Skeletal muscle tissue (tissue), 3 donors: ENCODE measurements at regions not wholly inside any gene's neighbourhood (a gene's known extent, or its start where the extent isn't known, plus 50 kb on each side); places are given as distances from the start of the nearest gene placed in this dataset.
"Not testable (repeated sequence)": the region's sequence is repeated elsewhere in the genome, so short reads cannot be mapped to it uniquely, and the experiment has no call there.

Source experiments
- H3K27ac ChIP-seq: one replicate; pipeline ENCODE4 v1.7.0; 2013; ENCODE audit warnings: mild to moderate bottlenecking, low read depth, low read length, inconsistent platforms
- H3K27me3 ChIP-seq, 3 donors: one replicate each; pipeline ENCODE4 v1.7.0; 2013; ENCODE audit warnings: low read length in 3 of 3; ENCODE audit not compliant: control insufficient read depth in 3 of 3, insufficient read depth in 3 of 3
- H3K36me3 ChIP-seq, 3 donors: one replicate each; pipeline ENCODE4 v1.7.0; 2013; ENCODE audit warnings: low read length in 3 of 3; ENCODE audit not compliant: control insufficient read depth in 3 of 3, insufficient read depth in 3 of 3
- H3K4me1 ChIP-seq, 3 donors: one replicate each; pipeline ENCODE4 v1.7.0; 2013; ENCODE audit warnings: low read length in 3 of 3, mild to moderate bottlenecking in 3 of 3; ENCODE audit not compliant: control insufficient read depth in 3 of 3, insufficient read depth in 3 of 3
- H3K4me3 ChIP-seq, 3 donors: one replicate each; pipeline ENCODE4 v1.7.0; 2013; ENCODE audit warnings: low read length in 3 of 3
- H3K9ac ChIP-seq, 3 donors: one replicate each; pipeline ENCODE4 v1.7.0; 2013; ENCODE audit warnings: low read length in 3 of 3, mild to moderate bottlenecking in 3 of 3, moderate library complexity in 2 of 3, low read depth in 1 of 3
- H3K9me3 ChIP-seq, 3 donors: one replicate each; pipeline ENCODE4 v1.7.0; 2013; ENCODE audit warnings: low read length in 3 of 3; ENCODE audit not compliant: control insufficient read depth in 3 of 3
- donor health status: Osteomylitis.

DNA sequence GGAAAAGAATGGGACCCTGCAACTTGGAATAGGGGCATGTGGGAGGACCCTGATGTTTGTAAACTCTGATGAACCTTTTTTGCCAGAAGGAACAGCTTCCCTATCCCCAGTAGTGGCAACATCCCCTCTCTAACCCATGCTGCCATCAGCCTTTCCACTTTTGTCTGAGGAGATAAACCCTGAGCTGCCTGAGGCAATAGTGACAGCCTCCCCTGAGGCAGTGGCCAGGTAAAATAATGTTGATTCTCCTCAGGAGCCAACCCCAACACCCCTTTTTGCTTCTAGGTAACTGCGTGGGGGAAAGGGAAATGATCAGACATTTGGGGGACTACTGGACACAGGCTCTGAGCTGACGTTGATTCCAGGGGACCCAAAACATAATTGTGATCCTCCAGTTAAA, 106.8 kb upstream of the NPAS2 start:
- Histone ChIP-seq H3K9me3 (no peaks in the 10 kb centered on the region), H3K27ac (no peak overlapping the region), H3K4me1 (no peaks in the 10 kb centered on the region), H3K27me3 (no peaks in the 10 kb centered on the region), H3K4me3 (no peak overlapping the region), H3K9ac (no peak overlapping the region), H3K36me3 (no peaks in the 10 kb centered on the region)

DNA sequence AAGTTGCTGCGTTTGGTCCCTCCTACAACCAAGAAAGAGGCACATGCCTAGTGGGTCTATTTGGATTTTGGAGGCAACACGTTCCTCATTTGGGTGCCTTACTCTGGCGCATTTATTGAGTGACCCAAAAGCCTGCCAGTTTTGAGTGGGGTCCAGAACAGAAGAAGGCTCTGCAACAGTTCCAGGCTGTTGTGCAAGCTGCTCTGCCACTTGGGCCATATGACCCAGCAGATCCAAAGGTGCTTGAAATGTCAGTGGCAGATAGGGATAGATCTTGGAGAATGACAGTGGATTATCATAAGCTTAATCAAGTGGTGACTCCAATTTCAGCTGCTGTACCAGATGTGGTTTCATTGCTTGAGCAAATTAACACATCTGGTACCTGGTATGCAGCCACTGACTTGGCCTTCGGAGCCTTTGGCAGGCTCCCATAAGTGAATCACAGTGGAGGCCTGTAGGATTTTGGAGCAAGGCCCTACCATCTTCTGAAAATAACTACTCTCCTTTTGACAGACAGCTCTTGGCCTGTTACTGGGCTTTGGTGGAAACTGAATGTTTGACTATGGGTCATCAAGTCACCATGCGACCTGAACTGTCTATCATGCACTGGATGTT, 105.4 kb upstream of the NPAS2 start:
- not testable (repeated sequence) for H3K27me3 ChIP-seq, H3K27ac ChIP-seq, H3K4me1 ChIP-seq, H3K4me3 ChIP-seq, H3K9me3 ChIP-seq, H3K9ac ChIP-seq, H3K36me3 ChIP-seq

DNA sequence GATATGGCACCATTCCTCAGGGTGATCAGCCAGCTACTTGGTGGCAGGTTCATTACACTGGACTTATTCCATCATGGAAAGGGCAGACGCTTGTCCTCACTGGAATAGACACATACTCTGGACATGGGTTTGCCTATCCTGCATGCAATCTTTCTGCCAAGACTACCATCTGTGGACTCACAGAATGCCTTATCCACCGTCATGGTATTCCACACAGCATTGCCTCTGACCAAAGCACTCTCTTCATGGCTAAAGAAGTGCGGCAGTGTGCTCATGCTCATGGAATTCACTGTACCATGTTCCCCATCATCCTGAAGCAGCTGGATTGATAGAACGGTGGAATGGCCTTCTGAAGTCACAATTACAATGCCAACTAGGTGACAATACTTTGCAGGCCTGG, 104.1 kb upstream of the NPAS2 start:
- not testable (repeated sequence) for H3K9ac ChIP-seq, H3K27me3 ChIP-seq, H3K4me3 ChIP-seq, H3K27ac ChIP-seq, H3K36me3 ChIP-seq, H3K4me1 ChIP-seq, H3K9me3 ChIP-seq

DNA sequence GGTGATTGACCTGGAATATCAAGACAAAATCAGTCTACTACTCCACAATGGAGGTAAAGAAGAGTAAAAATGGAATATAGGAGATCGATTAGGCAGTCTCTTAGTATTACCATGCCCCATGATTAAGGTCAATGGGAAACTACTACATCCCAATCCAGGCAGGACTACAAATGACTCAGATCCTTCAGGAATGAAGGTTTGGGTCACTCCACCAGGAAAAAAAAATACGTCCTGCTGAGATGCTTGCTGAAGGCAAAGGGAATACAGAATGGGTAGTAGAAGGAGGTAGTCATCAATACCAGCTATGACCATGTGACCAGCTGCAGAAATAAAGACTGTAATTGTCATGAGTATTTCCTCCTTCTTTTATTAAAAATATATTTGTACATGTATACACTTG, 103.4 kb upstream of the NPAS2 start:
- H3K27ac ChIP-seq, result no peak overlapping the region
- no peaks in the 10 kb centered on the region for H3K36me3 ChIP-seq
- no peaks in the 10 kb centered on the region for H3K27me3 ChIP-seq
- H3K9me3 ChIP-seq, result no peaks in the 10 kb centered on the region
- H3K4me3 ChIP-seq, result no peak overlapping the region
- H3K9ac ChIP-seq, result no peak overlapping the region
- no peaks in the 10 kb centered on the region for H3K4me1 ChIP-seq

DNA sequence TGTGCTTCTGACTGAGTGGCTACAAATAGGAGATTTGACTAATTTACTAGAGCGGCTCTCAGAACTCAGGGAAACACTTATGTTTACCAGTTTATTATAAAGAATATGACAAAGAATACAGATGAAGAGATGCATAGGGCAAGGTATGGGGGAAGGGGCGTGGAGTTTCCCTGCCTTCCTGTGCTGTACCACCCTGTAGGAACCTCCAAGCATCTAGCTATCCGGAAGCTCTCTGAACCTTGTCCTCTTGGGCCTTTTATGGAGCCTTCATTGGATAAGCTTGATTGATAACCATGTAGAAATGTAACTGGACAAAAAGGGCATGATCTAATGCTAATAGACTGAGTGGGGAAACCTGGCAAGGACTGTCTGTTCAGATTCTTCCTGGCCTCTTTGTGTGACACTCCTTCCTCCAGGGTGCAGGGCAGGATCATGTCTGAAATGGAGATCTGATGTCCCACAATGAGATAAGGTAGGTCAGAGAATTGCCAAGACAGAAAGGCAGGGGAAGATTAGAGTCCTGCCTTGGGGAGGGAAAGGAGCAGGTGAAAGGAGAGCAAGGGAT, 101.8 kb upstream of the NPAS2 start:
- H3K36me3 ChIP-seq, result no peaks in the 10 kb centered on the region
- no peaks in the 10 kb centered on the region for H3K4me1 ChIP-seq
- no peaks in the 10 kb centered on the region for H3K9me3 ChIP-seq
- H3K27ac ChIP-seq, result no peak overlapping the region
- no peaks in the 10 kb centered on the region for H3K27me3 ChIP-seq
- no peak overlapping the region for H3K9ac ChIP-seq
- H3K4me3 ChIP-seq, result no peak overlapping the region

DNA sequence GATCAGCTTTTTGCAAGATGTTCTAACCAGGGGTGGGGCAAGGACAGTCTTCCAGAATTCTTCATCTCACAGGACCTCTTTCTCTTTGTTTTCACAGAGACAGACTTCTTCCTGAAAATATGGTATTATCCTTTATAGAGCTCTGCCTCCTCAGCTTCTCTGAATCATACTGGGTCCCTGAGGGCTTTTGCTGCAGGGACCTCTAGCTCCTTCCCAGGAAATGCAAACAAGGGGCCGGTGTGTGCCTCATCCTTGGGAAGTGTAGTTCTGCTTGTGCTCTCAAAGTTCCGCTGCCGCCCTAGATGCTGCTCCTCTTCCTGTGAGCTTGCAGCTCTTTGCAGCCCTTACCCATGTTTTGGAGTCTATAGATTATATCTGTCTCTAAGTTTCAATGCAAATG, 99.5 kb upstream of the NPAS2 start:
- no peaks in the 10 kb centered on the region for H3K4me1 ChIP-seq
- H3K9me3 ChIP-seq, result no peaks in the 10 kb centered on the region

DNA sequence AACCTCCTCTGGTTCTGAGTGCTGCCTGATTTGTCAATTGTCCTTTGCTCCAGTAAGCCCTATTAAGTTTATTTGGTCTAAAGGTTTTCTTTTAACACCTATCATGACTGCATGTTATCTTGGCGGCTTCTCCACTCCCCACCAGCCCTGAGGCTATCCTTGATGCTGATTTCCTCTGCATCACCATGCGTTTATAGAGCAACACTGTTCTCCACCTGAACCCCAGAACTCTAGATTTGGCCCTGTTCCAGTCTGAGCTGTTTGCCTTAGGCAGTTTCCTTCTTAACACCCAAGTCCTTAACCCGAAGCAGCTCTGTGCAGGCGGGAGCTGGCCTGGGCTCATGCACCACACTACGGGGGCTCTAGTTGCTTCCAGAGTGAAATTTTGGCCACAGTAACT, 98.2 kb upstream of the NPAS2 start:
- H3K4me1 ChIP-seq, result no peaks in the 10 kb centered on the region
- no peaks in the 10 kb centered on the region for H3K9me3 ChIP-seq
- no peak overlapping the region for H3K4me3 ChIP-seq
- H3K27ac ChIP-seq, result no peak overlapping the region
- H3K36me3 ChIP-seq, result no peaks in the 10 kb centered on the region
- H3K27me3 ChIP-seq, result peaks cover 0 to 3% (median 0%) of the 10 kb centered on the region in 3 donors
- H3K9ac ChIP-seq, result no peak overlapping the region

More for the DNA sequence above, 99.5 kb upstream of the NPAS2 start:
- Histone ChIP-seq H3K9ac (no peak overlapping the region), H3K36me3 (no peaks in the 10 kb centered on the region), H3K4me3 (no peak overlapping the region), H3K27me3 (peaks cover 0 to 3% (median 0%) of the 10 kb centered on the region in 3 donors), H3K27ac (no peak overlapping the region)

DNA sequence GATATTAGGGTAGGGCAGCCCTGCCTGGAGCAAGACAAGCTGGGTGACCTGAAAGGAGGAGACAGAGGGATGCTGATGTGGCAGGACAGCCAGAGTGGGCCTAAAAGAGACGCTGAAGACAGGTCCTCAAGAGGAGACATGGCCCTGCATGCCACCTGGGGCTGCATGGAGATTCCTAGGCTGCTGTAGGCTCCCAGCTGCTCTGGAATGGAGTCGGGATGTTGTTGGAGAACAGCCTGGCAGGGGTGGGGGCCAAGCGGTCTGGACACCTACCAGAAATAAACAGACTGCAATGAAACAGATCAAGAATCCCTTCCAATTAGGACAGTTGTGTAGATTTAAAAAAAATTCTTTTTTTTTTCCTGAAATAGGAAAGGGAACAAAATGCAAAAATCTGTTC, 97.8 kb upstream of the NPAS2 start:
- no peak overlapping the region for H3K27ac ChIP-seq
- H3K4me1 ChIP-seq, result no peaks in the 10 kb centered on the region
- H3K9ac ChIP-seq, result no peak overlapping the region
- H3K4me3 ChIP-seq, result no peak overlapping the region
- peaks cover 0 to 3% (median 0%) of the 10 kb centered on the region in 3 donors for H3K27me3 ChIP-seq
- H3K36me3 ChIP-seq, result no peaks in the 10 kb centered on the region
- no peaks in the 10 kb centered on the region for H3K9me3 ChIP-seq

DNA sequence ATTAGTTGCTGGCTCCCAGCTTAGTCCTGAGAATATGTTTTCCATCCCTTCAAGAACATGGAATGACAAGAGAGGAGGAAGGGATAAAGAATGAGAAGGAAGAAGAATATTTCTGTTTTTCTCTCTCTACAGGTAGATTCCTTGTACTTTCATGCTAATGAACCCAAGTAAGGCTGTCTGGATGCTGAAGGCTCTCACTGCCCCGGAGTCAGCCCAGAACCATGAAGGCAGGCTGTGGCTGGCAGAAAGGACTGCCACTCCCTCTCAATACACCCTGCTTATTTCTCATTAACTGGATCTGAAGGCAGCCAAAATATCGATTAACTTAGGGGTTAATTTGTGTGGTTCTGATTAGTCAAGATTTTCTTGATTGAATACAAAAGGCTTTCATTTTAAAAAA, 93.1 kb upstream of the NPAS2 start:
- H3K36me3 ChIP-seq, result no peaks in the 10 kb centered on the region
- H3K27ac ChIP-seq, result no peak overlapping the region
- no peak overlapping the region for H3K4me3 ChIP-seq
- peaks cover 0 to 3% (median 0%) of the 10 kb centered on the region in 3 donors for H3K27me3 ChIP-seq
- no peak overlapping the region for H3K9ac ChIP-seq
- H3K4me1 ChIP-seq, result no peaks in the 10 kb centered on the region
- peaks cover 0 to 3% (median 0%) of the 10 kb centered on the region in 3 donors for H3K9me3 ChIP-seq

DNA sequence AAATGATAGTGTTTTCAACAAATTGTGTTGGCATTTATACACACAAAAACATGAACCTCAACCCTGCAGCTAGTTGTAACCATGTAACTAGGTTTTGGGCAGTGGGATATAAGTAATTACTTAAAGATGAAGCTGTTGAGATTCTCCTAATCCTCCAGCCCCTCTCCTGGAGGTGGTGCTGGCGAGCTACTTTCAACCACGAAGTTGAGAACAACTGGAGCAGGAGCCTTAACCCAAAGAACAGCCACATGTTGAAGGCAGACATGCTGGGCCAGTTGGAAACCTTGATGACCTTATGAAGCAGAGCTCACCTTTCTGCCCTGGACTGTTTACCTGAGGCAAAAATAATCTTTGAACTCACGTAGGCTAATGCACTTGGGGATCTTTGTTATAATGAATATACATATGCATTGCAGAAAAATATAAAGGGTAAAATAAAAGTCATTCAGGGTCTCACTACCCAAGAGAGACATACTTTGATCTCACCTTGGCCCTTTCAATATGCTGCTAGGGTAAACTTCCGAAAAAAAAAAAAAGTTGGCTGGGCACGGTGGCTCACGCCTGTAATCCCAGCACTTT, 89.6 kb upstream of the NPAS2 start:
- Histone ChIP-seq H3K4me3 (no peak overlapping the region), H3K27ac (no peak overlapping the region), H3K9ac (no peak overlapping the region), H3K36me3 (no peaks in the 10 kb centered on the region), H3K4me1 (no peaks in the 10 kb centered on the region), H3K27me3 (peaks cover 0 to 9% (median 0%) of the 10 kb centered on the region in 3 donors), H3K9me3 (peaks cover 0 to 3% (median 0%) of the 10 kb centered on the region in 3 donors)
